Ishikawa (cell line): ENCODE measurements at regions not wholly inside any gene's neighbourhood (a gene's known extent, or its start where the extent isn't known, plus 50 kb on each side); places are given as distances from the start of the nearest gene placed in this dataset.

Experiments
- CEBPB ChIP-seq: IDR thresholded peaks from 2 replicates; pipeline ENCODE4 v1.6.1; 2012
- CREB1 ChIP-seq: IDR thresholded peaks from 2 replicates; pipeline ENCODE4 v1.6.1; 2012; ENCODE audit warnings: low read depth
- EGR1 ChIP-seq: IDR thresholded peaks from 2 replicates; pipeline ENCODE4 v1.6.1; 2012
- EP300 ChIP-seq: IDR thresholded peaks from 2 replicates; pipeline ENCODE4 v1.6.1; 2012; ENCODE audit warnings: borderline replicate concordance
- FOXM1 ChIP-seq: IDR thresholded peaks from 2 replicates; pipeline ENCODE4 v1.6.1; 2012; ENCODE audit warnings: low read depth, borderline replicate concordance
- MAX ChIP-seq: IDR thresholded peaks from 2 replicates; pipeline ENCODE4 v1.6.1; 2012
- NFIC ChIP-seq: IDR thresholded peaks from 2 replicates; pipeline ENCODE4 v1.6.1; 2012
- RAD21 ChIP-seq: IDR thresholded peaks from 2 replicates; pipeline ENCODE4 v1.6.1; 2012; ENCODE audit warnings: low read depth
- REST ChIP-seq: IDR thresholded peaks from 2 replicates; pipeline ENCODE4 v1.6.1; 2012; ENCODE audit warnings: low read depth, mild to moderate bottlenecking
- TAF1 ChIP-seq: IDR thresholded peaks from 2 replicates; pipeline ENCODE4 v1.6.1; 2012; ENCODE audit warnings: low read depth, mild to moderate bottlenecking
- TCF12 ChIP-seq: IDR thresholded peaks from 2 replicates; pipeline ENCODE4 v1.6.1; 2012; ENCODE audit warnings: low read depth
- TEAD4 ChIP-seq: IDR thresholded peaks from 2 replicates; pipeline ENCODE4 v1.6.1; 2012
- YY1 ChIP-seq: IDR thresholded peaks from 2 replicates; pipeline ENCODE4 v1.6.1; 2012; ENCODE audit warnings: low read depth
- ZBTB7A ChIP-seq: IDR thresholded peaks from 2 replicates; pipeline ENCODE4 v1.6.1; 2012; ENCODE audit warnings: low read depth
- TF ChIP-seq, protein P1 (sequence below): IDR thresholded peaks from 2 replicates; pipeline ENCODE4 v1.6.1; 2012

- no peak for TF ChIP-seq TAF1
- TF ChIP-seq TEAD4 = no peak
Measured at GRCh38 chr12:25387732-25388050, 137.0 kb upstream of the KRAS start.

DNA sequence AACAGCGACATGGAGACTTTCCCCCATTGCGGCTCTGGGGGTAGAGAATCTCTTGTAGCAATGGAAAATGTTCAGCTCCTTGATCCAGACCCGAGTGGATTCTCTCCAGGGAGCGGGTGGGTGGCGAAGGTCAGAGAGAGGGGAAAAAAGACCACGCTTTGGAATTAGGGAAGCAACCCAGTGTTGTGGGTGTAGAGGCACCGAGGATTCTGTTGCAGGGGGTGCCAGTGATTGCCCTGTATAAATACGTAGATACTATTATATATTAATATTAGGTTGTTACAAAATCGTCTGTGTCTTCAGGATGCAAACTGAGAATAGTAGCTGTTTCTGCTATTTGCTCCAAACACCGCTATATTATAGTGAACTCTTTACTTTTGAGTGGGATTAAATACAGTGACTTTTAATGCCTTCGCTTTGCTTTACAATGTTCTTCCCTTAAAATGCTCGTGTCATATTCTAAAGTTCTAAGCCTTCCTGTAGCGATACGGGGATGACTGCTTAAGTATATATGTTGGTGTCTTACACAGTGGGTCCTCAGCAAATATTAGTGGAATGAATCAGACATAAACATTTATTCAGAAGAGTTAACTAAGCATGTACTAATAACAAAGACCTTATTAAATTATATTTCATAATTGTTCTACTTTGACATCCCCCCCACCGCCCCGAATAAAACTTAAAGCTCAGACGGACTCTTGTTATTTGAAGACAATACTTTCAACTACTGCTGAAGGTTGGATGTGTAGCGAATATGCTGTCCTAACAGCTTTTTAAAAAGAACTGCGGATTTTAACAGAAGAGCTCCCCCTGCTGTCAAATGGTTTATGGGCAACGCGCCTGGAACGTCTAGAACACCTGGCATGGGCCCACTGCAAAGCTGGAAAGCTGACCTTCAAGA is 136.4 kb upstream of the KRAS start:
- peak; percentile 42 for TF ChIP-seq TEAD4
- 0 out of 2 replicates have a peak, but pooled peaks have one; percentile 14 for TF ChIP-seq MAX
- TF ChIP-seq RAD21 = peak; percentile 95
- no peak; the same call in 1 of the 2 replicates for TF ChIP-seq CREB1
- TF ChIP-seq ZBTB7A = no peak
- TF ChIP-seq YY1 = no peak
- no peak for TF ChIP-seq FOXM1
- TF ChIP-seq TAF1 = no peak
- no peak for TF ChIP-seq REST
- TF ChIP-seq, protein P1, sequence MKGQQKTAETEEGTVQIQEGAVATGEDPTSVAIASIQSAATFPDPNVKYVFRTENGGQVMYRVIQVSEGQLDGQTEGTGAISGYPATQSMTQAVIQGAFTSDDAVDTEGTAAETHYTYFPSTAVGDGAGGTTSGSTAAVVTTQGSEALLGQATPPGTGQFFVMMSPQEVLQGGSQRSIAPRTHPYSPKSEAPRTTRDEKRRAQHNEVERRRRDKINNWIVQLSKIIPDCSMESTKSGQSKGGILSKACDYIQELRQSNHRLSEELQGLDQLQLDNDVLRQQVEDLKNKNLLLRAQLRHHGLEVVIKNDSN = no peak
- TF ChIP-seq EGR1 = no peak
- TF ChIP-seq TCF12 = no peak
- no peak for TF ChIP-seq CEBPB
- no peak for TF ChIP-seq EP300
- TF ChIP-seq NFIC = 0 out of 2 replicates have a peak, but pooled peaks have one; percentile 34

- TF ChIP-seq TAF1 = no peak
- TF ChIP-seq NFIC = no peak
- TF ChIP-seq, protein P1 = no peak
- TF ChIP-seq EP300 = no peak
- TF ChIP-seq EGR1 = no peak
- no peak for TF ChIP-seq TEAD4
- TF ChIP-seq RAD21 = no peak
- TF ChIP-seq FOXM1 = no peak
- no peak for TF ChIP-seq CEBPB
- no peak for TF ChIP-seq MAX
- no peak for TF ChIP-seq YY1
- TF ChIP-seq REST = no peak
- TF ChIP-seq ZBTB7A = no peak
- no peak for TF ChIP-seq CREB1
- TF ChIP-seq TCF12 = no peak
Measured at GRCh38 chr12:25384893-25385248, 134.1 kb upstream of the KRAS start.

GRCh38 chr12:25384038-25384892 is 133.5 kb upstream of the KRAS start:
- no peak for TF ChIP-seq CEBPB
- no peak for TF ChIP-seq ZBTB7A
- no peak for TF ChIP-seq TEAD4
- no peak for TF ChIP-seq YY1
- no peak for TF ChIP-seq RAD21
- no peak for TF ChIP-seq TAF1
- TF ChIP-seq REST = no peak
- no peak for TF ChIP-seq NFIC
- TF ChIP-seq TCF12 = no peak
- TF ChIP-seq CREB1 = no peak
- TF ChIP-seq EP300 = no peak
- no peak for TF ChIP-seq EGR1
